PFSK-1 (cell line): ENCODE measurements at regions not wholly inside any gene's neighbourhood (a gene's known extent, or its start where the extent isn't known, plus 50 kb on each side); places are given as distances from the start of the nearest gene placed in this dataset.

Experiments used
- FOXP2 ChIP-seq: optimal IDR thresholded peaks from 2 replicates; pipeline ENCODE3; 2011; ENCODE audit warnings: borderline replicate concordance, control low read depth, inconsistent platforms; ENCODE audit not compliant: insufficient read depth; ENCODE audit errors: extremely low read length, extremely low read depth
- POLR2AphosphoS5 ChIP-seq: IDR thresholded peaks from 2 replicates; pipeline ENCODE4 v1.6.1; 2012; ENCODE audit warnings: low read depth, mild to moderate bottlenecking, control low read depth, low read length, moderate library complexity
- SIN3A ChIP-seq: IDR thresholded peaks from 2 replicates; pipeline ENCODE4 v1.6.1; 2012; ENCODE audit warnings: mild to moderate bottlenecking, low read length, moderate library complexity, borderline replicate concordance; ENCODE audit not compliant: insufficient read depth
- TAF1 ChIP-seq: IDR thresholded peaks from 2 replicates; pipeline ENCODE4 v1.6.1; 2012; ENCODE audit warnings: low read length, control low read depth, borderline replicate concordance; ENCODE audit not compliant: insufficient read depth
- TF ChIP-seq, protein P1 (sequence below), 2 experiments: IDR thresholded peaks; 2 replicates each; pipeline versions ENCODE4 v1.6.1 to v1.8.0; 2011 to 2012; ENCODE audit warnings: low read depth in 2 of 2, low read length in 2 of 2, control low read depth in 1 of 2, inconsistent platforms in 1 of 2, mild to moderate bottlenecking in 1 of 2, moderate library complexity in 1 of 2; ENCODE audit not compliant: insufficient read depth in 1 of 2

DNA sequence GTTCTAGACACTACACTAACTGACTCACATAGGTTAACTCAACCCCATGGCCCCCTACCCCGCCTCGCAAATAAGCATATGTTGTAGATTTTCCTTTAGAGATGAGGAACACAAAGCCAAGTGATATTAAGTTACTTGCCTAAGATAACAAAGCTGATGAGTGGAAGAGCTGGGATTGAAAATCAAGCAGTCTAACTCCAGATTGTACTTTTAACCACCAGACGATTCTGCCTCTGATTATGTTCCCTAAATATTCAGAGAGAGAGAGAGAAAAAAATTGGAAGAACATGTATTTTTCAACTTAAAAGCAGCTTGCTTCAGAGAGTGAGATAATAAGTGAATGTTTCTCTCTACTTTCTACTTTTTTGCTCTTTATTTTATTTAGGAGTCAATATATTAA lies 66.9 kb upstream of the THBS1 start:
- TF ChIP-seq SIN3A, result no peak
- TF ChIP-seq FOXP2, result no peak
- TF ChIP-seq TAF1, result no peak
- TF ChIP-seq, protein P1, sequence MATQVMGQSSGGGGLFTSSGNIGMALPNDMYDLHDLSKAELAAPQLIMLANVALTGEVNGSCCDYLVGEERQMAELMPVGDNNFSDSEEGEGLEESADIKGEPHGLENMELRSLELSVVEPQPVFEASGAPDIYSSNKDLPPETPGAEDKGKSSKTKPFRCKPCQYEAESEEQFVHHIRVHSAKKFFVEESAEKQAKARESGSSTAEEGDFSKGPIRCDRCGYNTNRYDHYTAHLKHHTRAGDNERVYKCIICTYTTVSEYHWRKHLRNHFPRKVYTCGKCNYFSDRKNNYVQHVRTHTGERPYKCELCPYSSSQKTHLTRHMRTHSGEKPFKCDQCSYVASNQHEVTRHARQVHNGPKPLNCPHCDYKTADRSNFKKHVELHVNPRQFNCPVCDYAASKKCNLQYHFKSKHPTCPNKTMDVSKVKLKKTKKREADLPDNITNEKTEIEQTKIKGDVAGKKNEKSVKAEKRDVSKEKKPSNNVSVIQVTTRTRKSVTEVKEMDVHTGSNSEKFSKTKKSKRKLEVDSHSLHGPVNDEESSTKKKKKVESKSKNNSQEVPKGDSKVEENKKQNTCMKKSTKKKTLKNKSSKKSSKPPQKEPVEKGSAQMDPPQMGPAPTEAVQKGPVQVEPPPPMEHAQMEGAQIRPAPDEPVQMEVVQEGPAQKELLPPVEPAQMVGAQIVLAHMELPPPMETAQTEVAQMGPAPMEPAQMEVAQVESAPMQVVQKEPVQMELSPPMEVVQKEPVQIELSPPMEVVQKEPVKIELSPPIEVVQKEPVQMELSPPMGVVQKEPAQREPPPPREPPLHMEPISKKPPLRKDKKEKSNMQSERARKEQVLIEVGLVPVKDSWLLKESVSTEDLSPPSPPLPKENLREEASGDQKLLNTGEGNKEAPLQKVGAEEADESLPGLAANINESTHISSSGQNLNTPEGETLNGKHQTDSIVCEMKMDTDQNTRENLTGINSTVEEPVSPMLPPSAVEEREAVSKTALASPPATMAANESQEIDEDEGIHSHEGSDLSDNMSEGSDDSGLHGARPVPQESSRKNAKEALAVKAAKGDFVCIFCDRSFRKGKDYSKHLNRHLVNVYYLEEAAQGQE (IDR thresholded peaks at IDR 0.05; ENCODE audit: insufficient read depth in 1 of 2, low read depth in 2 of 2, low read length in 2 of 2), result no peak
- TF ChIP-seq POLR2AphosphoS5, result no peak

- TF ChIP-seq FOXP2, result no peak
- TF ChIP-seq TAF1, result no peak
- TF ChIP-seq, protein P1 (IDR thresholded peaks at IDR 0.05; ENCODE audit: insufficient read depth in 1 of 2, low read depth in 2 of 2, low read length in 2 of 2), result no peak
- TF ChIP-seq POLR2AphosphoS5, result no peak
- TF ChIP-seq SIN3A, result no peak
These were observed 65.9 kb upstream of the THBS1 start for GRCh38 chr15:39514933-39515332.

DNA sequence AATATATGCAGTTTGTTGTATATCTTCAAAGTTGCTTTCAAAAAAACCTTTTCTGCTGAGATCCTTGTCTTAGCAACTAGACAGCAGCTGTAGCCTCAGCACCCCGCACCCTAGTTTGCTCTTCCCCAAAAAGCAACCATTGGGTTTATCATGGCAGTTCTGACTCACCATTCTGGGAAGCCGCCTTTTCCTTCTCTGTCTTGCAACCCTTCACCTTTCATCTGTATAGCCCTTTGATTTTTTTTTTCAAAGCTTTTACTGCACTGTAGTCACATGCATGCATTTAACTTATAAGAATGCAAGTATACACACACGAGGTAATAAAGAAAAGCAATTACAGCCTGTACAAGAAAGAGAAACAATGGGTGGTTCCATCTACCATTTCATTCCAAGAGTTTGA lies 65.1 kb upstream of the THBS1 start:
- TF ChIP-seq, protein P1 (IDR thresholded peaks at IDR 0.05; ENCODE audit: insufficient read depth in 1 of 2, low read depth in 2 of 2, low read length in 2 of 2), result no peak
- TF ChIP-seq TAF1, result no peak
- TF ChIP-seq POLR2AphosphoS5, result no peak
- no peak for TF ChIP-seq SIN3A
- TF ChIP-seq FOXP2, result no peak

GRCh38 chr15:39517122-39517855 lies 63.6 kb upstream of the THBS1 start:
- TF ChIP-seq SIN3A, result no peak
- no peak for TF ChIP-seq FOXP2
- TF ChIP-seq, protein P1 (IDR thresholded peaks at IDR 0.05; ENCODE audit: insufficient read depth in 1 of 2, low read depth in 2 of 2, low read length in 2 of 2), result no peak
- TF ChIP-seq TAF1, result no peak
- TF ChIP-seq POLR2AphosphoS5, result no peak

DNA sequence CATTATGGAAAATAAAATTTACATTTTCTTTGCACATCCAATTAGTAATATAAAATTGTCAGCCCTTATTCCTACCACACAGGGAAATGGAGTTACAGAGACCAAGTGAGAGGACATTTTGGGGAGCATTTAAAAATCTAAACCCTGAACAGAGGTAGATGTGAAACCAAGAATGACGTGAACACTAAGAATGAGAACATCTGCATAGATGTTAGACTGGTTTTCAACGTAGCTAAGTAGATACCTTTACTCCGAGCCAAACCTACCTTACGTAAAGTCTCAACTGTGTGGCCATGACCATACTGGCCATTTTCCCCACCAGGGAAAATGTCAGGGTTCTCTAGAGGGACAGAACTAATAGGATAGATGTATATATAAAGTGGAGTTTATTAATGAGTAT lies 51.4 kb upstream of the THBS1 start:
- TF ChIP-seq TAF1 (no peak), SIN3A (no peak), POLR2AphosphoS5 (no peak)
- TF ChIP-seq, protein P1 (IDR thresholded peaks at IDR 0.05; ENCODE audit: insufficient read depth in 1 of 2, low read depth in 2 of 2, low read length in 2 of 2), result no peak
